Trophoblast cell (in vitro differentiated cells and primary cell): ENCODE measurements at regions not wholly inside any gene's neighbourhood (a gene's known extent, or its start where the extent isn't known, plus 50 kb on each side); places are given as distances from the start of the nearest gene placed in this dataset.
"Not testable (repeated sequence)": the region's sequence is repeated elsewhere in the genome, so short reads cannot be mapped to it uniquely, and the experiment has no call there.

Experiments used
- DNase-seq, 2 donors: peaks; one replicate each; pipeline ENCODE4 v3.0.0-alpha.2; 2016
- H2AFZ ChIP-seq: 2 replicates; pipeline ENCODE4 v1.6.1; 2013; ENCODE audit warnings: low read length, moderate library complexity, mild to moderate bottlenecking; ENCODE audit not compliant: insufficient read depth, poor library complexity
- H2AK5ac ChIP-seq: 2 replicates; pipeline ENCODE4 v1.6.1; 2013; ENCODE audit warnings: mild to moderate bottlenecking, low read length
- H2BK120ac ChIP-seq: 2 replicates; pipeline ENCODE4 v1.6.1; 2013; ENCODE audit warnings: low read length, mild to moderate bottlenecking, moderate library complexity; ENCODE audit not compliant: insufficient read depth, poor library complexity
- H2BK12ac ChIP-seq: 2 replicates; pipeline ENCODE4 v1.6.1; 2013; ENCODE audit warnings: mild to moderate bottlenecking, low read length, moderate library complexity
- H2BK5ac ChIP-seq: 2 replicates; pipeline ENCODE4 v1.6.1; 2013; ENCODE audit warnings: low read length, low read depth, moderate library complexity, mild to moderate bottlenecking; ENCODE audit not compliant: poor library complexity
- H3K14ac ChIP-seq: 2 replicates; pipeline ENCODE4 v1.6.1; 2013; ENCODE audit warnings: mild to moderate bottlenecking, low read length
- H3K18ac ChIP-seq: 2 replicates; pipeline ENCODE4 v1.6.1; 2013; ENCODE audit warnings: mild to moderate bottlenecking, low read length
- H3K23ac ChIP-seq: 2 replicates; pipeline ENCODE4 v1.6.1; 2013; ENCODE audit warnings: low read length
- H3K27ac ChIP-seq: 2 replicates; pipeline ENCODE4 v1.5.1; 2013; ENCODE audit warnings: low read depth, mild to moderate bottlenecking, inconsistent platforms, low read length, moderate library complexity
- H3K27me3 ChIP-seq: 2 replicates; pipeline ENCODE4 v1.6.1; 2013; ENCODE audit warnings: inconsistent platforms, mild to moderate bottlenecking, low read length, moderate library complexity; ENCODE audit not compliant: insufficient read depth
- H3K36me3 ChIP-seq, 2 experiments: 1 replicate in 1 of 2; 2 replicates in 1 of 2; pipeline ENCODE4 v1.6.1; 2013; ENCODE audit warnings: low read length in 2 of 2, mild to moderate bottlenecking in 2 of 2, moderate library complexity in 1 of 2; ENCODE audit not compliant: insufficient read depth in 2 of 2, control insufficient read depth in 1 of 2
- H3K4ac ChIP-seq: 2 replicates; pipeline ENCODE4 v1.6.1; 2013; ENCODE audit warnings: low read depth, mild to moderate bottlenecking, low read length, moderate library complexity
- H3K4me1 ChIP-seq, 2 experiments: 1 replicate in 1 of 2; 2 replicates in 1 of 2; pipeline ENCODE4 v1.6.1; 2013; ENCODE audit warnings: low read length in 2 of 2, mild to moderate bottlenecking in 2 of 2, moderate library complexity in 1 of 2; ENCODE audit not compliant: insufficient read depth in 2 of 2, control insufficient read depth in 1 of 2
- H3K4me2 ChIP-seq: 2 replicates; pipeline ENCODE4 v1.6.1; 2013; ENCODE audit warnings: inconsistent platforms, mild to moderate bottlenecking, low read length, moderate library complexity
- H3K4me3 ChIP-seq: 2 replicates; pipeline ENCODE4 v1.5.1; 2013; ENCODE audit warnings: mild to moderate bottlenecking, low read depth, low read length, inconsistent platforms
- H3K79me1 ChIP-seq: one replicate; pipeline ENCODE4 v1.6.1; 2013; ENCODE audit warnings: low read length
- H3K79me2 ChIP-seq: 2 replicates; pipeline ENCODE4 v1.6.1; 2013; ENCODE audit warnings: low read length, mild to moderate bottlenecking; ENCODE audit not compliant: control insufficient read depth, insufficient read depth, poor library complexity
- H3K9ac ChIP-seq: 2 replicates; pipeline ENCODE4 v1.6.1; 2013; ENCODE audit warnings: mild to moderate bottlenecking, low read length
- H3K9me3 ChIP-seq: 2 replicates; pipeline ENCODE4 v1.6.1; 2013; ENCODE audit warnings: low read depth, mild to moderate bottlenecking, control low read depth, inconsistent platforms, low read length; ENCODE audit not compliant: insufficient read depth
- H4K12ac ChIP-seq: 2 replicates; pipeline ENCODE4 v1.6.1; 2013; ENCODE audit warnings: low read depth, mild to moderate bottlenecking, low read length, moderate library complexity
- H4K8ac ChIP-seq: 2 replicates; pipeline ENCODE4 v1.6.1; 2013; ENCODE audit warnings: low read depth, mild to moderate bottlenecking, low read length, moderate library complexity
- H4K91ac ChIP-seq: one replicate; pipeline ENCODE4 v1.6.1; 2013; ENCODE audit warnings: low read depth, mild to moderate bottlenecking, low read length, moderate library complexity
- WGBS: extraction: QIAGEN DNeasy Blood & Tissue Kit; methylation state at CpG from one replicate; pipeline ENCODE4 v1.1.7; 2013; ENCODE audit warnings: missing lambda C conversion rate; ENCODE audit not compliant: insufficient read length, insufficient coverage; ENCODE audit errors: extremely low coverage; 5-methylcytosine and 5-hydroxymethylcytosine counted together

DNA sequence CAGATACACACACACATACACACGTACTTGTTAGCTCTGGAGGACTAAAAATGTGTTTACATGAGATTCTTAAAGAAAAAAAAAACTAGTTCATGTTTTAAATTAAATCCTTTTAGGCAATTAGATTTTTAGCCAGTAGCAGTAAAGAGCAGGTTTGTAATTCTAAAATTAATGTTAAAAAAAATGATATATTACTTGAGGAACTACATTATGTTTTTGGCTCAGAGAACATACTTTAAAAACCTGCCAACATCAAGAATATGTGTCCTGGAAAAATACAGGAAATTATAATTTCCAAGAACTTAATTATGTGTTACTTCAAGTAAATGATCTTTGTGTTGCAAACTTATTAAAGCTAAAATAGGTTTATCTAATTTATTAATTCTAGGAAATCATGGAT lies 594.3 kb upstream of the PCDH7 start:
- H3K4me2 ChIP-seq: no peak overlapping the region
- H4K91ac ChIP-seq: no peak overlapping the region
- H3K4ac ChIP-seq: no peak overlapping the region
- H3K9me3 ChIP-seq: no peaks in the 10 kb centered on the region
- H3K23ac ChIP-seq: no peak overlapping the region
- H3K4me1 ChIP-seq: no peaks in the 10 kb centered on the region
- WGBS: no CpG with 5 or more reads among the region's 1 CpG
- no peak overlapping the region for H3K9ac ChIP-seq
- no peaks in the 10 kb centered on the region for H3K79me2 ChIP-seq
- H2AK5ac ChIP-seq: no peak overlapping the region
- H3K27me3 ChIP-seq: no peaks in the 10 kb centered on the region
- no peak overlapping the region for H2BK120ac ChIP-seq
- no peak overlapping the region for H3K18ac ChIP-seq
- no peak overlapping the region for H2BK12ac ChIP-seq
- no peaks in the 10 kb centered on the region for H3K36me3 ChIP-seq
- no peak overlapping the region for H3K4me3 ChIP-seq
- no peak for DNase-seq
- H4K8ac ChIP-seq: no peak overlapping the region
- H2BK5ac ChIP-seq: no peak overlapping the region
- H4K12ac ChIP-seq: no peak overlapping the region
- H3K79me1 ChIP-seq: no peaks in the 10 kb centered on the region
- H2AFZ ChIP-seq: no peak overlapping the region
- no peak overlapping the region for H3K14ac ChIP-seq
- H3K27ac ChIP-seq: no peak overlapping the region

DNA sequence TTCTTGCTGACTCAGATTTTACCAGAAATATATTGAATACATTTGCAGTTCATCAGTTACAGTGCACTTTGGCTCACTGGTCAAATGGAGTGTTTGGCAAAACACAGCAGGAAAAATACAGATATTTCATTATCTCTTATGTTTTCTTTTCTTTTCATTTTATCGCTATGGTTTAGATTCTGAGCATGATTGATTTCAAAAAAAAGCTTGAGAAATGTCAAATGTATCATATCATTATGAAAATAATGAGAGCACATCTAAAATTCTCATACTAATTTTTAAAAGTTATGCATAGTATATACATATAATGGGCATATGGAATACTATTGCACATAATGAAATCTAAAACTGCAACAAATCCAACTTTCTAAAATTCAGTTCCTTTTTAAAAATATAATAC lies 593.8 kb upstream of the PCDH7 start:
- Histone ChIP-seq H3K14ac (no peak overlapping the region), H3K4me3 (no peak overlapping the region), H2BK12ac (no peak overlapping the region), H3K79me2 (no peaks in the 10 kb centered on the region), H2AK5ac (no peak overlapping the region), H3K4me1 (no peaks in the 10 kb centered on the region), H3K9me3 (no peaks in the 10 kb centered on the region), H3K9ac (no peak overlapping the region), H3K36me3 (no peaks in the 10 kb centered on the region), H3K4me2 (no peak overlapping the region), H3K79me1 (no peaks in the 10 kb centered on the region), H3K18ac (no peak overlapping the region), H3K4ac (no peak overlapping the region), H2AFZ (no peak overlapping the region), H4K91ac (no peak overlapping the region), H3K23ac (no peak overlapping the region), H2BK120ac (no peak overlapping the region), H3K27me3 (no peaks in the 10 kb centered on the region), H4K12ac (no peak overlapping the region), H4K8ac (no peak overlapping the region), H3K27ac (no peak overlapping the region), H2BK5ac (no peak overlapping the region)
- no peak for DNase-seq
- no CpG with 5 or more reads among the region's 1 CpG for WGBS

DNA sequence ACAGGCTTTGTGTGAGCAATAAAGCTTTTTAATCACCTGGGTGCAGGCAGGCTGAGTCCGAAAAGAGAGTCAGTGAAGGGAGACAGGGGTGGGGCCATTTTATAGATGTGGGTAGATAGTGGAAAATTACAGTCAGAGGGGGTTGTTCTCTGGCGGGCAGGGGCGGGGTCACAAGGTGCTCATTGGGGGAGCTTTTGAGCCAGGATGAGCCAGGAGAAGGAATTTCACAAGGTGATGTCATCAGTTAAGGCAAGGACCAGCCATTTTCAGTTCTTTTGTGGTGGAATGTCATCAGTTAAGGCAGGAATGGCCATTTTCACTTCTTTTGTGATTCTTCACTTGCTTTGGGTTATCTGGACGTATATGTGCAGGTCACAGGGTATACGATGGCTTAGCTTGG lies 571.3 kb upstream of the PCDH7 start:
- not testable (repeated sequence) for H4K12ac ChIP-seq, H2AFZ ChIP-seq, H2AK5ac ChIP-seq, H3K79me1 ChIP-seq, H2BK12ac ChIP-seq, DNase-seq, H2BK120ac ChIP-seq, H3K36me3 ChIP-seq, H2BK5ac ChIP-seq, H3K79me2 ChIP-seq, H3K14ac ChIP-seq, H3K4me1 ChIP-seq, H3K23ac ChIP-seq, H3K27ac ChIP-seq, H3K4me2 ChIP-seq, H3K4me3 ChIP-seq, H3K4ac ChIP-seq, H3K27me3 ChIP-seq, H3K9me3 ChIP-seq, H3K18ac ChIP-seq, H4K91ac ChIP-seq, H3K9ac ChIP-seq, H4K8ac ChIP-seq
- WGBS: no CpG with 5 or more reads among the region's 5 CpGs

DNA sequence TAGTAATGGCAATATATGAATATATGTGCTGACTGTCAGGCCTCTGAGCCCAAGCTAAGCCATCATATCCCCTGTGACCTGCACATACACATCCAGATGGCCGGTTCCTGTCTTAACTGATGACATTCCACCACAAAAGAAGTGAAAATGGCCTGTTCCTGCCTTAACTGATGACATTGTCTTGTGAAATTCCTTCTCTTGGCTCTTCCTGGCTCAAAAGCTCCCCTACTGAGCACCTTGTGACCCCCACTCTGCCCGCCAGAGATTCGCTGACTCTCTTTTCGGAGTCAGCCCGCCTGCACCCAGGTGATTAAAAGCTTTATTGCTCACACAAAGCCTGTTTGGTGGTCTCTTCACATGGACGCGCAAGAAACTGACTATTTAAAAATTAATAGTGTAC lies 570.6 kb upstream of the PCDH7 start:
- H3K4me1 ChIP-seq, H3K14ac ChIP-seq, H3K4me2 ChIP-seq, H2BK5ac ChIP-seq, H2AK5ac ChIP-seq, H4K12ac ChIP-seq, DNase-seq, H3K79me1 ChIP-seq, H2BK12ac ChIP-seq, H3K23ac ChIP-seq, H3K79me2 ChIP-seq, H3K9ac ChIP-seq, H4K8ac ChIP-seq, H3K36me3 ChIP-seq, H3K27me3 ChIP-seq, H3K18ac ChIP-seq, H3K9me3 ChIP-seq, H3K4me3 ChIP-seq, H3K4ac ChIP-seq, H2AFZ ChIP-seq, H4K91ac ChIP-seq: not testable (repeated sequence)
- Histone ChIP-seq H2BK120ac (peak overlapping the region; percentile 11), H3K27ac (peak overlapping the region; percentile 3)
- no CpG with 5 or more reads among the region's 7 CpGs for WGBS
